Skeletal muscle satellite cell (primary cell): ENCODE measurements at regions not wholly inside any gene's neighbourhood (a gene's known extent, or its start where the extent isn't known, plus 50 kb on each side); places are given as distances from the start of the nearest gene placed in this dataset.
"Not testable (repeated sequence)": the region's sequence is repeated elsewhere in the genome, so short reads cannot be mapped to it uniquely, and the experiment has no call there.

ENCODE experiments used
- H3K27me3 ChIP-seq: 2 replicates; pipeline ENCODE4 v1.7.0; 2013; ENCODE audit warnings: low read length; ENCODE audit not compliant: control insufficient read depth, insufficient read depth
- H3K36me3 ChIP-seq: 2 replicates; pipeline ENCODE4 v1.7.0; 2013; ENCODE audit warnings: mild to moderate bottlenecking, control low read depth, low read length; ENCODE audit not compliant: insufficient read depth
- H3K4me1 ChIP-seq: 2 replicates; pipeline ENCODE4 v1.7.0; 2013; ENCODE audit warnings: low read length; ENCODE audit not compliant: control insufficient read depth, insufficient read depth
- H3K4me2 ChIP-seq: 2 replicates; pipeline ENCODE4 v1.7.0; 2013; ENCODE audit warnings: mild to moderate bottlenecking, low read length
- H3K4me3 ChIP-seq: 2 replicates; pipeline ENCODE4 v1.7.0; 2013; ENCODE audit warnings: low read length
- H3K9ac ChIP-seq: 2 replicates; pipeline ENCODE4 v1.7.0; 2013; ENCODE audit warnings: mild to moderate bottlenecking, low read depth, low read length, moderate library complexity
- H3K9me3 ChIP-seq: replicated peaks from 2 replicates; pipeline ENCODE4 v1.7.0; 2013; ENCODE audit warnings: mild to moderate bottlenecking, control low read depth, low read length

GRCh38 chr7:114175125-114175524 is 239.5 kb upstream of the FOXP2 start:
- Histone ChIP-seq H3K4me3 (no peak overlapping the region), H3K36me3 (no peaks in the 10 kb centered on the region), H3K4me2 (no peak overlapping the region), H3K4me1 (no peaks in the 10 kb centered on the region), H3K9ac (no peak overlapping the region), H3K27me3 (no peaks in the 10 kb centered on the region), H3K9me3 (no peaks in the 10 kb centered on the region)

- no peak overlapping the region for H3K4me3 ChIP-seq
- H3K36me3 ChIP-seq = no peaks in the 10 kb centered on the region
- no peaks in the 10 kb centered on the region for H3K27me3 ChIP-seq
- no peak overlapping the region for H3K9ac ChIP-seq
- H3K4me1 ChIP-seq = no peaks in the 10 kb centered on the region
- H3K4me2 ChIP-seq = no peak overlapping the region
- no peaks in the 10 kb centered on the region for H3K9me3 ChIP-seq
These were observed 241.3 kb upstream of the FOXP2 start for GRCh38 chr7:114173170-114173890.

GRCh38 chr7:114169389-114169788 is 245.2 kb upstream of the FOXP2 start:
- H3K9ac ChIP-seq, H3K4me1 ChIP-seq: not testable (repeated sequence)

GRCh38 chr7:114160925-114161324 is 242.1 kb upstream of the PPP1R3A start:
- Histone ChIP-seq H3K9ac (no peak overlapping the region), H3K36me3 (no peaks in the 10 kb centered on the region), H3K4me1 (no peaks in the 10 kb centered on the region), H3K27me3 (no peaks in the 10 kb centered on the region), H3K9me3 (no peaks in the 10 kb centered on the region), H3K4me2 (no peak overlapping the region), H3K4me3 (no peak overlapping the region)

More at GRCh38 chr7:114169389-114169788, 245.2 kb upstream of the FOXP2 start:
- not testable (repeated sequence) for H3K27me3 ChIP-seq, H3K9me3 ChIP-seq, H3K36me3 ChIP-seq, H3K4me3 ChIP-seq, H3K4me2 ChIP-seq

GRCh38 chr7:114158854-114159253 is 240.0 kb upstream of the PPP1R3A start:
- Histone ChIP-seq H3K27me3 (no peaks in the 10 kb centered on the region), H3K4me1 (no peaks in the 10 kb centered on the region), H3K36me3 (no peaks in the 10 kb centered on the region), H3K4me2 (no peak overlapping the region), H3K4me3 (no peak overlapping the region), H3K9me3 (no peaks in the 10 kb centered on the region), H3K9ac (no peak overlapping the region)

GRCh38 chr7:114158275-114158674 is 239.5 kb upstream of the PPP1R3A start:
- no peak overlapping the region for H3K9ac ChIP-seq
- H3K9me3 ChIP-seq = no peaks in the 10 kb centered on the region
- no peaks in the 10 kb centered on the region for H3K36me3 ChIP-seq
- no peaks in the 10 kb centered on the region for H3K27me3 ChIP-seq
- H3K4me3 ChIP-seq = no peak overlapping the region
- H3K4me1 ChIP-seq = no peaks in the 10 kb centered on the region
- no peak overlapping the region for H3K4me2 ChIP-seq

GRCh38 chr7:114156178-114156577 is 237.4 kb upstream of the PPP1R3A start:
- Histone ChIP-seq H3K27me3 (no peaks in the 10 kb centered on the region), H3K4me2 (no peak overlapping the region), H3K9me3 (no peaks in the 10 kb centered on the region), H3K4me3 (no peak overlapping the region), H3K36me3 (no peaks in the 10 kb centered on the region), H3K9ac (no peak overlapping the region), H3K4me1 (no peaks in the 10 kb centered on the region)

- Histone ChIP-seq H3K36me3 (no peaks in the 10 kb centered on the region), H3K9me3 (no peaks in the 10 kb centered on the region), H3K4me2 (no peak overlapping the region), H3K27me3 (no peaks in the 10 kb centered on the region), H3K9ac (no peak overlapping the region), H3K4me3 (no peak overlapping the region), H3K4me1 (no peaks in the 10 kb centered on the region)
These were observed 236.6 kb upstream of the PPP1R3A start for GRCh38 chr7:114155116-114156110.

GRCh38 chr7:114153700-114154099 is 234.9 kb upstream of the PPP1R3A start:
- Histone ChIP-seq H3K9ac (no peak overlapping the region), H3K4me3 (no peak overlapping the region), H3K27me3 (no peaks in the 10 kb centered on the region), H3K36me3 (no peaks in the 10 kb centered on the region), H3K4me1 (no peaks in the 10 kb centered on the region), H3K4me2 (no peak overlapping the region), H3K9me3 (no peaks in the 10 kb centered on the region)

- H3K9me3 ChIP-seq = no peaks in the 10 kb centered on the region
- H3K4me3 ChIP-seq = no peak overlapping the region
- H3K4me1 ChIP-seq = no peaks in the 10 kb centered on the region
- H3K27me3 ChIP-seq = no peaks in the 10 kb centered on the region
- no peaks in the 10 kb centered on the region for H3K36me3 ChIP-seq
- no peak overlapping the region for H3K4me2 ChIP-seq
- H3K9ac ChIP-seq = no peak overlapping the region
These were observed 233.6 kb upstream of the PPP1R3A start for GRCh38 chr7:114152314-114152938.

- Histone ChIP-seq H3K9me3 (no peaks in the 10 kb centered on the region), H3K36me3 (no peaks in the 10 kb centered on the region), H3K4me3 (no peak overlapping the region), H3K4me1 (no peaks in the 10 kb centered on the region), H3K27me3 (no peaks in the 10 kb centered on the region), H3K9ac (no peak overlapping the region), H3K4me2 (no peak overlapping the region)
These were observed 233.0 kb upstream of the PPP1R3A start for GRCh38 chr7:114151777-114152176.
